ENCODE measurements at regions not wholly inside any gene's neighbourhood (a gene's known extent, or its start where the extent isn't known, plus 50 kb on each side); places are given as distances from the start of the nearest gene placed in this dataset.
A peak's percentile ranks its signal among the peaks of the same experiment; 100 is the strongest.

DNA sequence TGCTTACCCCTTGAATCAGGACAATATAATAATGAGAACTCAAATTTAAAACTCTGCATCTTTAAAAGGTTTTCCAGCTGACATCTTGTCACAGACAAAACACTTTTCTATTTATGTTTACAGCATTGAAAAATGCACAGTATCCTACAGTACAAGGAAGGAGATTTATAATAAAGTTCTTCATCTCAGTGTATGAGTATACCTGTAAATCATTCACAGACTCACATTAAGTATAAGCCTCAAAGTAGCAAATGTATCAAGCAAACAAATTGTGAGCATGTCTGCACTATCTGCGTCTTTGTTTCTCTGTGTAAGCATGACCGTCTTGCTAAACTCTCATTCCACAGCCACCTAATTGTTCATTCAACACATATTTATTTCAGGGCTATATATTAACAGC is 52.8 kb downstream of the PPP1R2C start:
- no peak for DNase-seq (ENCODE audit: low read depth in 3 of 3)

DNA sequence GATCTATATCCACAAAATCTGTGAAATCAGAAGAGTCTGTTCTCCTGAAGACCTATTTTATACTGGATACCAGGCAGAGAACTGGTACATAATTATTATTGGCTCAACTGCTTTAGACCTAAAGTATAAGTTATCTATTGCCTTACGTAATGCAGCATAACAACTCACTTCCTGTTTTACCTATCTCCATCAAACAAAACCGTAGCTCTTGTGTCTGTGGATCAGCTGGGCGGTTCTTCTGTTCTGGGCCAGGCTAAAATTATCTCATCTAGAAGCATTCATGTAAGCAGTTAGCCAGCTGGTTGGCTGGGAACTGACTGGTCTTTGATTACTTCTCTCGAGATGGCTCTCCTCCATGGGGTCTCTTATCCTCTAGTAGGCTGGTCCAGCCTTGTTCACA is 57.8 kb downstream of the PPP1R2C start:
- no peak for DNase-seq (ENCODE audit: low read depth in 3 of 3)

DNA sequence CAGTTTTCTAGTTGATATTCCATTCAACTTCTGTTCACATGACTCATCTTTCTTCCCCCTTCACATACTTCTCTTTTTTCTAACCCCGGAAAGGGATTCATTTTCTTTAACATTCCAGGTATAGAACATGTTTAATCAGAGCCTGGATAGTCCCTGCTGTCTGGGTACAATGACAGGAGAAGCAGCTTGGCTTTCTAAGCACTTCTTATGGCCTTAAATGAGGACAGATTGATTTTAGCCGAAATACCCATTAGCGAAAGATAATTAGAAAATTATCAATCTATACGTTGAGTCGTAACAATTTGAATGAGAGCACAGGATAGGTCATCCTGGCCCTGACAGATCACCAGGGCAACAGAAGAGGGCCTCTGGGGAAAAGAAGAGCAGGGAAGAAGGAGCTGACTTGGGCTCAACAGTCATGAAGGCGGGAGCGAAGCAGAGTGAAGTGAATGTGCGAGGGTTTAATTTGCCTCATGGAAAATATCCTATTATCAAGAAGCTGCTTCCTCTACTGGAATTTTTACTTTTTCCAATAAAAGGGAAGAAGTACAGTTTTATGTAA is 62.2 kb downstream of the PPP1R2C start:
- no peak for DNase-seq (ENCODE audit: low read depth in 3 of 3)

DNA sequence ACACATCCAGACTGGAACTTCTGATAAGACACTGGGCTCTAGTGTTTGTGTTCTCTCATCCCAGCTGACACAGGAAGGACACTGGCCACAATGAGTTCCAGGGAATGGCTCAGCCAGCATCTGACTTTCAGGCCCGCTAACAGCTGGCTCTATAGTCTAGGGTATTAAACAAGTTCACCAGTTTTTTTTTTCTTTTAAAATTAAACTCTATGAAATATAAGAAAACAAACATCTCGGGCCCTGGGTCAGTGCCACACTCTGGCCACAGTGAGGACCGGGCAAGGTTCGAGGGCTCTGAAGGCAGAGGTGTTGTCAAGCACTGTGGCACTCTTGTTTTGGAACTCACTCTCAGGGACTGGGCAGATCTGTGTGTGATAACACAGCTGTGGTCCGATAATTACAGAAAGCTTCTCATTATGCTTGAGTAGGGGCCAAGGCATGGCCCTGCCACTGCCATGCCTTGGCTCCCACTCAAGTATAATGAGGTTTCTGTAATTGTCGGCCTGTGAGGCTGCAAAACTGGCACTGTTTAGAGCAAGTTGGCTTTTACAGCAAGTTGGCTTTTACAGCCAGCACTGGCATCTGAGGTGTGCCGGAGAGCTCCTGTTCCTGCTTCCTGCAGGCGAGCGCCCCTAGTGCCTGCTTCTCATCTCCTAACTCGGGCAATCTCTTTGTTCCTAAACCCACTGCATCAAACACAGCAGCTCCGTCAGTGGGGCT is 62.8 kb downstream of the PPP1R2C start:
- DNase-seq (ENCODE audit: low read depth in 3 of 3), result peak in 2 of 3 donors; percentile 8 to 9

DNA sequence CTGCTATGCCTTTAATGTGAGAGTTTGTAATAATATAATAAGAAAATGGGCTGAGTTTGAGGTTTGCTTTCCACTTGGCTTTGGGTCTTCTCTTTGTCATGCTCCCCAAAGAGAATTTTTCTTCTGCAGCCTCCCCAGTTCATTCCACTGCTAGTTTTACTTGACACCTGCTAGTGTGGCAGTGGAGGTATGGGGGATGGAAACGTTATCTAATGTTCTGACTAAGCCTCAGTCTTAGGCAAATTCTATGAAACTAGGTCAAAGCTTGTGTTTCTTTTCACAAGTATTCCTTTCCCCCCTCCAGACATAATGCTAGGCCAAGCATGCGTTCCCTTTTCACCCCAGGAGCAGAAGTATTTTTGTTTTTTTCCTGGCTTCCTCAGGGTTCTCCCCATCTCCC is 67.5 kb downstream of the PPP1R2C start:
- no peak for DNase-seq (ENCODE audit: low read depth in 3 of 3)

DNA sequence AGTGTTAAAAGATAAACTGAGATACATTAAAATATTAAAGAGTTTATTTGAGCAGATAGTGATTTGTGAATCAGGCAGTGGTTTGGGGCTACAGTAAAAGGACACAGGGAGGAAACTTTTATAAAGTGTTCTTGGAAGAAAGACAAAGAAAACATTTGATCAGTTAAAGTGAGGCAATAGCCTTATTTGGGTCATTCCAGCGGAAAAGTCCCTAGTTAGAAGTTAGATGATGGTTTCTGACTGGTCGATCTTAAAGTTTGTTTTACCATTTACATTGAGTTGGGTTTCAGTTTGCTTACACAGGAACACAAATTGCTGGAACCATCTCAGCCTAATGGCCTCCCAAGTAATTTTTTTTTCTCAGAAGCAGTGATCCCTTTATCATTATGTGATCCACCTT is 69.7 kb downstream of the PPP1R2C start:
- no peak for DNase-seq (ENCODE audit: low read depth in 3 of 3)

DNA sequence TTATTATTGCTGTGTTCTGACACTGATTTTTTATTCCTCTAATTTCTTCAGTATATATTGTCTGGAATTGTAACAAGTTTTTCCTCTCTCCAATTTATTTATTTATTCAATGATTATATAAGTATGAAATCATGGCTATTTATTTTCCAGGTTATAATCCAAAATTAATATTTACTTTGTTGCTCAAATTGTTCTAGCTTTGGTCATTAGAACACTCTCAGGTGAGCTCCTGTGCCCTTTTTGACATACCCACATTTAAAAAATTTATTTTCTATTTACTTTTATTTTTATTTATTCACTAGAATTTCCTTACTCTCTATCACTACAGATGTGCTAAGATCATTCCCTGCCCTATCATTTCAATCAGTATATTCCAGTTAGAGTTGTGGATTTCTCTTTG is 70.2 kb downstream of the PPP1R2C start:
- DNase-seq (ENCODE audit: low read depth in 3 of 3), result no peak

DNA sequence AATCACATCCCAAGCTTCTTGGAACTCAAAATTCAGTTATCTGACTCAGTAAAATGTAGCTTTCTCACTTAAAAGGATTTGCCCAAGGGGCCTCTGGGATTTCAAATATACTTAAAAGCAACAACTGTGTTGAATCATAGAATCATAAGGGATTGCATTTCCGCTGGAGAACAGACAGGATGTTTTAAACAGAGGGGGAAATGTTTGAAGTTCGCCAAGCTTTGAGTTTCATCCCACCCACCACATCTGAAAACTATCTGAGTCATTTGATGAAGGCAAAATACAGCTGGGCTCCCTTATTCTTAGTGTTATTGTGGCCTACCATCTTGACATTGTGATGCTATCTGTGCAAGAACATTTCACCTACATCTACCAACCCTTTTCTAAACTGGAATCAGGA is 73.5 kb downstream of the PPP1R2C start:
- no peak for DNase-seq (ENCODE audit: low read depth in 3 of 3)

DNA sequence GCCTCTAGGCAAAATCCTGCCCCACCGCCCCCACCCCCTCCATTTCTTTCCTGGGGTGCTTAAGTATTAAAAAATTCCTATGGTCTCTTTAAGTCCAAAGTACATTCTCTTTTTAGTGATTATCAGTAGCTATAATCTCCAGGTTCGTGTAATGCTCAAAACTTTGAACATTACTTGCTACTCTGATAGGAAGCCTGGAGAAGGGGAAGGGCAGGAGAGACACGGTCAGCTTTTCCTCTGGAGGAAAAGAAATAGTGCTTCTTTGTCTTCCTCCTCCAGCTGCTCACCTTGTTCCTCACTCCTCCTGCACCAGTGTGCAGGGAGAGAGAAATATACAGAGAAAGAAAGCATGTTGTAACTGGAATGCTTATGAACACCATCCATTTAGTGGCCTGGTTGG is 80.4 kb downstream of the PPP1R2C start:
- no peak for DNase-seq (ENCODE audit: low read depth in 3 of 3)

DNA sequence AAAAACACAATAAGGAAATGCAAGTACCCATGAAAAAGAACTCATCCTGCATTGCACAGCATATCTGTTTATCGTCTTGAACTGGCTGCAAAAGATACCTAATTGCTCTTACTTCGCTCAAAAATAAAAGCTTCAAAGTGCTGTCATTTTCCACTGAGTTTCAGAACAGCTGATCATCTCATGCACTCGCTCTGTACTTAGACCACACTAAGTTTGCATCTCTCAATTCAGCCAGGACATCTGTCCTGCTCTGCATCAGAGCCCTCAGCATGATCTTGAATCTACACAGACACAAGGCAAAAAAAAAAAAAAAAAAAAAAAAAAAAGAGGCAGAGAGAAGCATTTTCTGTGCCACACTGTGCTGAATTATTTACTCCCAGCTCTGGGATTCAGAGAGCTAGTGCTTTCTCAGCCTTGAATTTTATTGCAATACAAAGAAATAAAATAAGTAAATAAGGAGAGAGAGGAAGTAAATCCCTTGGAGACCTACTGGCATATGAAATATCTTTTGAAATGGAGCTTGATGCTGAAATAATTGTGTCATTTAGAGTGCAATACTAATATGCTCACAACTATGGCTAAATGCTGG is 81.3 kb downstream of the PPP1R2C start:
- no peak for DNase-seq (ENCODE audit: low read depth in 3 of 3)

DNA sequence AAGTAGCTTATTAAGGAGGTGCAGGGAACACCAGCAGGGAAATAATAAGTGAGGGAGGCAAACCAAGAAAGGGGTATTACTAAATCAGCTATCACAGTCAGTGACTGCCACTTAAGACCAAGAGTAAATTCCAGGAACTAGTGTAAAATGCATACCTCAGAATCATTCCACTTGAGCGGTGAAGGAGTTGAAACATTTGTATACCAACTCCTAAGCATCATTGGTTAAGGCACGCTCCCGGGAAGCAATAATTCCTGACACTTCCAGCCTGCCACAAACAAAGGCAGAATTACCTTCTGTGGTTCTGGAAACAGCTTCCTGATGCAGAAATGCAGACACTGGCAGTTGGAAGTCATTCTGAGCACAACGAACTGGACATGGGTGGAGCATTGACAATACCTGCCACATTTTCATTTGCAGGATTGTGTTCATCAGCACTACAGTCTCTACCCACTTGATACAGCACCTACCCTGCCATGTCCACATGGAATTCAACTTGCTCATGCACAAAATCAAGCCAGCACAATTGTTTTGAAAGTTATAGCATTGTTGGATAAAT is 82.1 kb downstream of the PPP1R2C start:
- no peak for DNase-seq (ENCODE audit: low read depth in 3 of 3)

DNA sequence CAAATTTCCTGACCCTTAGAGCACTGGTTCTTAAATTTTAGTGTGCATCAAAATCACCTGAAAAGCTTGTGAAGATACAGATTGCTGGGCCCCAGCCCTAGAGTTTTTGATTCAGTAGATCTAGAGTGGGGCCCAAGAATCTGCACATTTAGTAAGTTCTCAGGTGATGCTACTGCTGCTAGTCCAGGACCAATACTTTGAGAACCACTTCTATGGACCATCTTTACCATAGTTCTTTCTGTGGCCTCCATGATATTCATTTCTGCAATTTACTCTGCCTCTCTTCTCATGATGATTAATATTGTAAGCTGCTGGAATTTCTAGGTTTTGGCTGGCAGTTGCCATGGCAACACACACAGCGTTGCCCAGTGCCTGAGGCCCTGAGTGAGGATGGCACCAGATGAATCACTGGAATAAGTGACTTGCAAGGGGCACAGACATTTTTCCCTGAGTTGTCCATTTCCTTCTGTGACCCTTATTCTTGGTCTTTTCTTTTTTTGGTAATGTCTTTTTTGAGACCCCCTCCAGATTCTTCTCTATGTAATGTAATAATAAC is 83.6 kb downstream of the PPP1R2C start:
- peak in 2 of 3 donors; percentile 1 to 3 for DNase-seq (ENCODE audit: low read depth in 3 of 3)

DNA sequence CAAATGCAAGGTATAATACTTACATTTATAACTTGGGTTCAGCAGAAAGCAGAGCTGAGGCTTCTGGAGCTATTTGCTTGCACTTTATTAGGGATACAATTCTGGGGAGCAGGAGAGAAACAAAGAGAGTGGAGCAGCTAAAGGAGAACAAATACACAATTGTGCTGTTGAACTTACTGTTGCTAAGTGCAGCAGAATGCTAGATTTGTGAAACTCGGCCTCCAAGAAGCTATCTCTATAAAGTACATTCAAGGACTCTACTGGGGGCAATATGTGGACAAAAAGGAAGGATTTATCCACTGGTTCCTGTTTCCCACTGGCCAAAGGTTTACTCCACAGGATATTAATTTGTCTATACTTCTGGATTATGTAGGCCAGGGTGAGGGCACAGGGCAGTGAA is 86.8 kb downstream of the PPP1R2C start:
- no peak for DNase-seq (ENCODE audit: low read depth in 3 of 3)

DNA sequence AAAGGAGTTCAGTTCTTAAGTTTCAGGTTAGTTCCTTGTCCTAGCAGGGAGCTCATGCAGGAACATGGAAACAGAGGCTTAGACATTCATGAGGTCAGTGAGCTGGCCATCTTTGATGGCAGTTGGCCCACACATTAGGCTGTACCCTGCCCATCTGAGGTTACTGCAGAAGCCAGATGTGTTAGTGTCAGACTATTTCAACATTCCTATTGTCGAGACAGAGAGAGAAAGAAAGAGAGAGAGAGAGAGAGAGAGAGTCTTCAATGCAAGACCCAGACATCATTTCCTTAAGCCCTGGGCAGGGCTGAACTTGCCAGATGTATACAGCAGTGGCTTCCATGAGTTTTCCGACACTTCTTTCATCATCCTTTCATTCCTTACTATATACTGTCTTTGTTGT is 91.3 kb downstream of the PPP1R2C start:
- DNase-seq (ENCODE audit: low read depth in 3 of 3), result no peak

DNA sequence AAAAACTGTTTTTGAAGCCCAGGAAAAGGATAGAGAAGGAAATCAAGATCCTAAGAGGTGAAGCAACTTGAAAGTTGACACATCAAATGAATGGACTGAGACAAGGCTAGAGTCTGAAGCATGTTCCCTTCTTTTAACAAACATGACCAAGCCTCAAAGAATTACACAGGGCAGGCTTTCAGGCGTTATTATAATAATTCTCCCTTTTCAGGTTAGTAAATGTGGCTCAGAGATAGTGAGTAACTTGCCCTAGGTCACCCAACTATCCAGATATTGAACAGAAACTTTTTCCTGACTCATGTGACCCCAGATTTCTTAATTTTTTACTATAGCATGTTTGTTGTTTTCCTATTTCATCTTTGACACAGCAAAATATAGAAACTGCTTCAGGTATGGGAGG is 91.7 kb downstream of the PPP1R2C start:
- no peak for DNase-seq (ENCODE audit: low read depth in 3 of 3)

DNA sequence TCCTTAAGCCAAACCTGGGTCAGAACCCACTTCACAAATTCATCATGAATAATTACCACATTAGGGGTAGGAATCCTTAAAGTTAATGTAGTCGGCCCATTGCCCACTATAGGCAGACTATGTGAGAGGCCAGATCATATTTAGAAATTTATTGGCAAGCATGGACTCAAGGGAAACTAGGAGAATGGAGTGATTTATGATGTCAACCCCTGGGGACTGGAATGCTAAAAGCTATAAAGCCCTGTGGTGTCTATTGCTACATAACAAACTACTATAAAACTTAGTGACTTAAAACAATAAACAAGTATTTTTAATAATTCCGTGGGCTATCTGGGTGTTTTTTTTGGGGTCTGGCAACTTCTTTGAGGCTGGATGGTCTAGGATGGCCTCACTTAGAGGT is 93.9 kb downstream of the PPP1R2C start:
- DNase-seq (ENCODE audit: low read depth in 3 of 3), result no peak

DNA sequence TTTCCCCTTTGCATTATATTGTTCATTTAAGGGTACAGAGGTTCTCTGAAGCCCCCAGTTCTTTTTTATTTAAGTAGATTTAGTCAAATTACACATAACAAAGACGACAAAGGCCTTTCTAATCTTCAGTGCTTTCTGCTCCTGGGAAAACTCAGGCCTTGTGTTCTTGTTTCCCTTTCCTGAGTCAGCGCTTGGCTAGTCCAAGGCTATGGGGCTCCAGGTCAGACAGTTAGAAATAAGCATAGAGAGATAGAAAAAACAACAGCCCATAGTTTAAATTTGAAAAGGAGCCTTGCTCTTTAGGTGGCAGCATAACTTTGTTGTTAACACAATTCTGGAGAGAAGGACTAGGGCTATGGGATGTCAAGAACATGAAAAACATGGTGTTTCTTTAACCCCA is 97.3 kb downstream of the PPP1R2C start:
- DNase-seq (ENCODE audit: low read depth in 3 of 3), result no peak

DNA sequence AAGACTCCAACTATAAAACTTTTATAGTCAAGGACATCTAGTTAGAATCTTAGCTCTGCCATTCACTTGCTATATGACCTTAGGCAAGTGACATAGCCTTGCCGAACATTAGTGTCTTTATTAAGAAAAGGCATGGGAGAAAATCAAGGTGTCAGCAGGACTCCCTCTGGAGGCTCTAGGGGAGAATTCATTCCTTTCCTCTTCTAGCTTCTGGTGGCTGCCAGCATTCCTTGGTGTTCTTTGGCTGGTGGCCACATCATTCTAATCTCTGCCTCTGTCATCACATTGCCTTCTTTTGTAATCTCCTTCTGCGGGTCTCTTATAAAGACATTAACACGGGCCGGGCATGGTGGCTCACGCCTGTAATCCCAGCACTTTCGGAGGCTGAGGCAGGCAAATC is 99.8 kb downstream of the PPP1R2C start:
- no peak for DNase-seq (ENCODE audit: low read depth in 3 of 3)

DNA sequence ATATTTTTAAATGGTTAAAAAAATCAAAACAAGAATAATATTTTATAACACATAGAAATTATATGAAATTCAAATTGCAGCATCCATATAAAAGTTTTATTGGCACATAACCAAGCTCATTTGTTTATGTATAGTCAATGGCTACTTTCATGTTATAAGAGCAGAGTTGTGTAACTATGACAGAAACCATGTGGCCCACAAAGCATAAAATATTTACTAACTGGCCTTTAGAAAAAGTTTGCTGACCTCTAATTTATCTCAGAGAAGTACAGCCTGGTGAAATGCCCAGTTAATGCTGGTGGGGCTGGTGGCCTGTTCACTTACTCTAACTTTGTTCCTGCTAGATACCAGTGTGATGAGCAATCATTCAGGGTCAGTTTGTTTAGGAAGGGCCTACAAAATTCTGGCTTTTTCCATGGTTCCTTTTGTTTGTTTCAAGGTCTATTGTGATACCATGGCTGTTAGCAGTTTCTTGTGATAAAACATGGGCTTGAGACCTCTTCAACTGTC is 104.6 kb downstream of the PPP1R2C start:
- no peak for DNase-seq (ENCODE audit: low read depth in 3 of 3)

DNA sequence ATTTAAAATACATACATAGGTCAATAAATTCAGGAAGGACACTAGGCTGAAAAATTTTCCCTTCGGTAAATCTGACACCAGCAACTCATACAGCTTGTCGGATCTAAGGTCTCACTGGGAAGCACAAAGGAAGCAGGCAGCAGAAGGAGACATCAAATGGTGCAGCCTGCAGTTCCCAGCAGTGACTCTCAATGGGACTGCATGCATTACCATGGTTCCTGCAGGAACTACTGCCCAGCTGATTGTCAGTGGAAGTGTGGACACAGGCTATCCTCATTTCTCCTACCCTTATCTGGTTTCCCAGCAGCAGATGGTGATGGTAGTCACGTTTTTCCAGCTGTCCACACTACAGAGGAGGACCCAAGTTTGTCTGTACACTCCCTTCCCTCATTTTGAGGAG is 113.3 kb downstream of the PPP1R2C start:
- DNase-seq (ENCODE audit: low read depth in 3 of 3), result no peak

DNA sequence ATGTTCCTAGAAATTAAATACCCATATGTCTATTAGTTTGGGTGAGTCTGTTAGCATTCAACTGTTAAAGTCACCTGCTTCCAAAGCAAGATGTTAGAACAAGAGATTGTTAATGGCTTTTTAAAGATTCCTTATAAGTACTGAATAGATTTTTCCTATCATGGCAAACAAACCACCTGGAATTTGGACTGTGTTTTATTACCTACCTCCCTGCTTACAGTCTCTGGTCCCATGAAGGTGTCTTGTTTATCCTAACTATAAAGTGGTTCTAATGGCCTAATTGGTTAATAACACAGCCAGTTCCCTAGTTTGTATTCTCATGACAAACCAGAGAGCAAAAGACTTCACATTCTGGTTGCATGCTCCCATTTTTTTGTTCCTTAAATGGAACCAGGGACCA is 149.5 kb downstream of the PPP1R2C start:
- DNase-seq (ENCODE audit: low read depth in 3 of 3), result no peak

DNA sequence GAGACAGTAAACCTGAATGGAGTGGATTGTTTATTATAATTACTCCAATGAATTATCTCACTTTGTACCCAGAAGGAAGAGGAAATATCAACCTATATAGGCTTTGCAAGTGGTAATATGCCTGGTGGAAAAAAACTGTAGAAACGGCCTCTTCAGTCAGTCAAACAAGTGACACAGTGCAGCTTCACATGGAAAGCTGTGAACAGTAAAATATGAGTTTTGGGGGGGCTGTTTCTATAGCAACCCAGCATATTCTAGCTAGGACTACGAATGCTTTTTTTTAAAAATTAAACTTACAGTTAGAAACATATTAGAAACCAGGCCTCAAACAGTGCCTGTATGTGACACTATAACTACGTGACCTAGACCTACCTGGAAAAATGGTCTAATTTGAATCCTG is 150.1 kb downstream of the PPP1R2C start:
- no peak for DNase-seq (ENCODE audit: low read depth in 3 of 3)

DNA sequence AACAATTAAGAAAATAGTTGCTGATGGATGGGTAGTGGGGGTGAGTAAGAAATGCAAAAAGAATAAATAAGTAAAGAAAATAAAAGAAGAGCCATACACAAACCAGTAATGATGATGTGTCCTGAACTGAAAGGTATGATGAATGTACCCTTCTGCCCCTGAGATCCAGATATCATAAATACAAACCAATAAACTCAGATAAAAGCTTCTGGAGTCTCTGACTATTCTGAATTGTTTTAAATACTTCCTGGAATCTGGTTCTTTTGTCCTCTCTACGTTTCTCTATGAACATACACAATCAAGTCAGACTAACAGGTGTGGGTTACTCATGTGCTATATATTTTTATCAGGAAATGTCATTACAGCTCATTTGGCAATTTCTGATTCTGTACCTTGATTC is 153.4 kb downstream of the PPP1R2C start:
- DNase-seq (ENCODE audit: low read depth in 3 of 3), result no peak
